Kidney tubule cell (primary cell): ENCODE measurements at regions not wholly inside any gene's neighbourhood (a gene's known extent, or its start where the extent isn't known, plus 50 kb on each side); places are given as distances from the start of the nearest gene placed in this dataset.
"Not testable (repeated sequence)": the region's sequence is repeated elsewhere in the genome, so short reads cannot be mapped to it uniquely, and the experiment has no call there.

Experiments
- DNase-seq: peaks from one replicate; pipeline ENCODE4 v3.0.0-alpha.2; 2018; ENCODE audit warnings: low spot score

DNA sequence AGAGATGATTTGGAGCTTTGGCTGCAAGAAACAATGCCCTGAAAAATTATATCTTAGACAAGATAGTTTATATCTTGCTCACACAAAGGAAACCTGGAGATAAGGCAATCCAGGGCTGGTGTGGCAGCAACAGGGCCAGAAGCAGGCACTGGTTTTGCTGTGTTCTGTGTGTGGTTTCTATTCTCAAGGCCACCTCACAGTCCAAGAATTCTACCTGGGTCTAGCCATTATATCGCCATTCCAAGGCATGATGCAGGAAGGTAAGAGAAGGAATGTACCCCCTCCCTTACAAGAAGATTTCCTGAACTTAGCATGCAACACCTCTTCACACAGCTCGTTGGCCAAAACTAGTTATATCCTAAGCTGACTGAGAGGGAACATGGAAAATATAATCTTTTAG, 74.5 kb upstream of the MEGF10 start:
- peak; percentile 68 for DNase-seq

GRCh38 chr5:127216898-127217675, 73.5 kb upstream of the MEGF10 start:
- DNase-seq = peak; percentile 39

- DNase-seq = not testable (repeated sequence)
Observed at GRCh38 chr5:127221936-127222335, 68.7 kb upstream of the MEGF10 start.

DNA sequence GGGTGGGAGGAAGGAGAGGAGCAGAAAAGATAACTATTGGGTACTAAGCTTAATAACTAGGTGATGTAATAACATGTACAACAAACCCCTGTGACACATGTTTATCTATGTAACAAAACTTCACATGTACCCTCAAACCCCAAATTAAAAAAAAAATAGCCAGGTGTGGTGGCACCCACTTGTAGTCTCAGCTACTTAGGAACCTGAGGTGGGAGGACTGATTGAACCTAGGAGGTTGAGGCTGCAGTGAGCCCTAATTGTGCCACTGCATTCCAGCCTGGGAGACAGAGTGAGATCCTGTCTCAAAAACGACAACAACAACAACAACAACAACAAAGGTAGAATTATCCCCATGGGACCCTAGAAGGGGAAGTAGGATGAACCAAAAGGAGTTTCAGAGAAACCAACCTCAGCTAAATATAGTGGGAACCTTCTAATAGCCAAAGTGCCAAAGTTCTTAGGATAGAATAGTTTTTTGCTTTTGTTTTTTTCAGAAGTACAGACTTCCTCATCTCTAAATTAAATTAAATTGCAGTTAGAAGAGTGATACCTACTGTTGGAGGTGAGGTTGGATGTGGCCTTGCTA, 67.9 kb upstream of the MEGF10 start:
- not testable (repeated sequence) for DNase-seq

DNA sequence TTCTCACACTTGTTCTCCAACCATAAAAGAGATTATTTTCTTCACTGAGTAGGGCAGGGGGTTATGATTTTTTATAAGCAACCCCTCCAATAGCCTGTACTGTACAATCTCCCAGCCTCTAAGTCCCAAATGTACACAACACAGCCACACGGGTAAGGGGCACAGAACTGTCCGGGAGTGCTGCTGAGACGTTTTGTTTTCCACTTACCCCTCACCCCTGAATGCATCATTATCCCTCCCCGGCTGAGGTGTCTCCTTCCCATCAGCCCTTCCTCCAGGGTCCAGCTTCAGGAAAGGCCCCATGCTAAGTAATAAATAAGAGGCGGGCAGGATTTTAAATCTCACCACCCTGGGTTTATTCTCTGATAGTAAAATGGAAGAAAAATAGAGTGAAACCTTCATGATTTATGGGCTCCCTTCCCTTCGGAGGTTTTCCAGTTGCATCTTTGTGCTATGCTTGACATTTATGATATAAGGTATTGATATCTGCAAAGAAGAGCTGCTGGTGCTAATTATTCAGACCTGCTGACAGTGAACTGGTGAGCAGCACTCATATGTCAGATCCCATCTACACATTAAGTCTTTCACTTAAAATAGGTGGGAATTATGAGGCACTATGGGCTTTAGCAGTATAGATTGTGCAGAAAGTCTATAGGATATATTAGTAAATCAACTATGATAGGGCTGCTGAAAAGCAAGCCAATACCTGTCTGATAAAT, 67.2 kb upstream of the MEGF10 start:
- no peak for DNase-seq

DNA sequence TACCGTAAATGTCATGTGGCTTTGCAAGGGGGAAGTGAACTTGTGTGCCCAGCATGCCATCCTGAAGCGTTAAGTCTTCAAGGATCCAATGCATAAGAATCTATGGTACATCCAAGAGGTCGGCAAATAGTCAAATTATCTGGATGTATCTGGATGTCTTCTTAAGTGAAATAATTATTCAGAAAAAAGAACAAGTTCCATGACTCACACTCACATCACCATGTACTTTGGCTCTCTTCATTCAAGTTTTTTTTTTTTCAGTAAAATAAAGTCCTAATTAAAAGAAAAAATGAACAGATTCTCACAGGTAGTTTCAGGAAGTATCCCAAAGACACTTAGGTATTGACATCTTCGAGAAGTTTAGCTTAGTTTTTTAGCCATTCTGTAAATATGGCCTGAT, 62.7 kb upstream of the MEGF10 start:
- DNase-seq = no peak

DNA sequence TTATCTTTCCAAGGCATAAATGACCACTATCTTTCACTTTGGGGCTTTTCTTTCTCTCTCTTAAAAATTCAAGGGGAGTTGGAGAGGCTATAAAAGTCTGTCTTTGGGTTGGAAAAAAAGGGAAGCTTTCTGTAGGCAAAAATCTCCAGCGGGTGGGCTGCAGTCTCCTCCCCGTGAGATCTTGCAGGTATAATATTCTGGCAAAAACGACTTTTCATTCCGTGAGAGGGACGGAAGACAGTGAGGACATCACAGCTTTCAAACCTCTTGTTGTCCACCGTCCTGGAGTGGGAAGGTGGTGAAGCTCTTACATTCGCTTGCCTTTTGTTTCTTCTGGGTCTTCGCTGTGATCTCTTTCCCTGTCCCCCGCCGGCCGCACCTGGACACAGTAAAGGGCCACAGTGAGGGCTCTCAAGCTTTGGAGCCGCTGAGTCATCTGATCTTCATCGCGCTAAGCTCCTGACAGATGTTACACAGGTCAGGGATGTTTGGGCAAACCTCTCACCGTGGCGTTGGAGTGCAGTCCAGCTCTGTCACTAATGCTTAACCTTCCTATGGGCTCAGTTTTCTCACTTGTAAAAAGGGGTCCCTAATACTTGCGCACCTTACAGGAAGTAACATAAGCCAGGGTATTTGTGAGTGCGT, 61.9 kb upstream of the MEGF10 start:
- DNase-seq = no peak

- peak; percentile 50 for DNase-seq
Observed at GRCh38 chr5:127229185-127229889, 61.3 kb upstream of the MEGF10 start.

DNA sequence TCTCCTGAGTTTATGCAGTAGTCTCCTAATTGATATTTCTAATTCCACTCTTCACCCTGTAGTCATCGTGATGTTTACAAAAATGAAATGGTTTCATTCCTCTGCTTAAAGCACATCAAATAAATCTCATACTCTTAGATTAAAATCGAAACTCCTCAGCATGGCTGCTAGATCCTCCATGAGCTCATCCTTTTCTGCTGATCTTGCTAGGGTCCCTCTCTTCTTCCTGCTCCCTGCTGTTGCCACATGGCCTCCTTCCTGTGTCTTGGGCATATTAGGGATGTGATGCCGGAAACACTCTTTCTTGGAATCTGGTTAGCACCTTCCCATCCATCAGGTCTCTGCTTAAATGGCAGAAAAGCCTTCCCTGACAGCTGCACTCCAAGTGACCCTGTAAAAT, 59.5 kb upstream of the MEGF10 start:
- DNase-seq = no peak

DNA sequence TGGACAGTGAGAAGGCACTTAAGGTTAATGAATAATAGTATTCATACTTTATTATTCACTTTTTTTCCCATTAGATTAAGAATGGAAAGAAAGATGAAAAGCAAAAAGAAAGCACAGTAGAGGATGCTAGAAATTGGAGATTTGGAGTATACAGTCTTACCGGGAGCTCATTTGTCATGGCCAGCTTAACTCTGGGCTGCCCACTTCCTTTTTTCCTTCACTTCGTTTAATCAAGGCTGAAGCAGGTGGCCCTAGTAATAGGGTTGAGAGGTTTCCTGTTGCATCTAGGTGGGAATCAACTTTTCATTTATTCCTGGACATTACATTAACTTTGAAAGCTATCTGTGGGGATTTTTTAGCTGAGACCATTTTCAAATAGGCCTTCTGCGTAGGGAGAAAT, 57.0 kb upstream of the MEGF10 start:
- DNase-seq = no peak

- DNase-seq = no peak
Observed at GRCh38 chr5:127235136-127235535, 55.5 kb upstream of the MEGF10 start.

GRCh38 chr5:127236254-127236653, 54.3 kb upstream of the MEGF10 start:
- DNase-seq = no peak
